CD4-positive, CD25-positive, alpha-beta regulatory T cell (primary cell): ENCODE measurements at regions not wholly inside any gene's neighbourhood (a gene's known extent, or its start where the extent isn't known, plus 50 kb on each side); places are given as distances from the start of the nearest gene placed in this dataset.
"Not testable (repeated sequence)": the region's sequence is repeated elsewhere in the genome, so short reads cannot be mapped to it uniquely, and the experiment has no call there.

Experiments used
- ATAC-seq, 2 donors: fragments of 150-1000 bp; cut with Tn5 transposase; one replicate each; pipeline ENCODE4 v1.10.0; 2021; ENCODE audit warnings: low read depth in 2 of 2, moderate number of reproducible peaks in 2 of 2, moderate library complexity in 1 of 2
- DNase-seq, 3 donors: peaks; one replicate each; pipeline versions ENCODE4 v3.0.0 to v3.0.0-alpha.2; 2012 to 2022; ENCODE audit warnings: mixed read lengths in 1 of 3
- H3K27ac ChIP-seq: one replicate; pipeline ENCODE4 v1.7.0; 2013; ENCODE audit warnings: mild to moderate bottlenecking, low read length; ENCODE audit not compliant: insufficient read depth, poor library complexity, severe bottlenecking
- H3K27me3 ChIP-seq: one replicate; pipeline ENCODE4 v1.7.0; 2013; ENCODE audit warnings: low read length; ENCODE audit not compliant: control insufficient read depth, insufficient read depth
- H3K36me3 ChIP-seq: one replicate; pipeline ENCODE4 v1.7.0; 2013; ENCODE audit warnings: mild to moderate bottlenecking, low read length, moderate library complexity; ENCODE audit not compliant: control insufficient read depth, insufficient read depth
- H3K4me1 ChIP-seq: 2 replicates; pipeline ENCODE4 v1.7.0; 2013; ENCODE audit warnings: mild to moderate bottlenecking, low read length; ENCODE audit not compliant: insufficient read depth, control insufficient read depth, poor library complexity, severe bottlenecking
- H3K4me3 ChIP-seq: one replicate; pipeline ENCODE4 v1.7.0; 2013; ENCODE audit warnings: low read depth, mild to moderate bottlenecking, low read length, moderate library complexity
- H3K9me3 ChIP-seq, 2 experiments: 1 replicate in 1 of 2; 2 replicates in 1 of 2; pipeline ENCODE4 v1.7.0; 2013; ENCODE audit warnings: low read length in 2 of 2, mild to moderate bottlenecking in 1 of 2, moderate library complexity in 1 of 2; ENCODE audit not compliant: control insufficient read depth in 2 of 2
- H3K27ac Mint-ChIP-seq, 3 donors: one replicate each; pipeline ENCODE4 v1.8.0; 2020 to 2022; ENCODE audit warnings: mild to moderate bottlenecking in 3 of 3, mixed read lengths in 3 of 3, moderate library complexity in 2 of 3
- H3K27me3 Mint-ChIP-seq: one replicate; pipeline ENCODE4 v1.8.0; 2022; ENCODE audit warnings: mild to moderate bottlenecking, mixed read lengths
- H3K36me3 Mint-ChIP-seq: one replicate; pipeline ENCODE4 v1.8.0; 2020; ENCODE audit warnings: mixed read lengths
- H3K4me1 Mint-ChIP-seq, 4 donors: one replicate each; pipeline ENCODE4 v1.8.0; 2020 to 2022; ENCODE audit warnings: mixed read lengths in 4 of 4, mild to moderate bottlenecking in 1 of 4
- H3K4me3 Mint-ChIP-seq, 4 donors: one replicate each; pipeline ENCODE4 v1.8.0; 2020 to 2022; ENCODE audit warnings: mild to moderate bottlenecking in 4 of 4, mixed read lengths in 4 of 4, moderate library complexity in 3 of 4
- H3K9me3 Mint-ChIP-seq, 7 donors: one replicate each; pipeline ENCODE4 v1.8.0; 2020 to 2022; ENCODE audit warnings: mixed read lengths in 7 of 7, mild to moderate bottlenecking in 3 of 7, moderate library complexity in 2 of 7

DNA sequence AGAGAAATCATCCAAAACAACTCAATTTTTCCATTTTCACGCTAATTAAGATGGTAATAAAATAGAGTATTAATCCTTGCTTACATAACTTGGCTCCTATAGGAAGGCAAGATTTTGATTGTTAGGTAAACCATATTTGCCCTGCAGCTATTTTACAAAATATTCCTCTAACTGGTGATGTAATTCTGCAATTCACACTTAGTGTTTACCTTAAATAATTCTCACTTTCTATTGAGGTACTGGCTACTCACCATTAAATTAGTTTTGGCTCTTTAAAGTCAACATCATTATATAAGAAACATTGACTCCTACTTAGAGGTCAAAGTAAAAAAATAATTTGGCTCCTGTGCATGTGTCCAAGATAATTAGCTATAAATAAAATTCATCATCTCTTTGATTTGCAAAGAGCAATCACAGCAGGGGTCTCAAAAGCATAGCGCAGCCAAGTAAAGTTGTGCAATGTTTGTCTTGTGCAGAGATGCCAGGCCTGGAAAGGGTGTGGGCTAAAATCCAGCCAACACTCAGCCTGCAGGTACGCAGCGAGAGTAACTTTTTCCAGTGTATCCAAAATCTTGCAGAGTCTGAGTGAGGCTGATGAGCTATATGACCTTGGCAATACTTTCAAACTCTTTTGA is 501.2 kb downstream of the MMUT start:
- no peaks in the 10 kb centered on the region for H3K27me3 Mint-ChIP-seq
- no peak for DNase-seq
- no peaks in the 10 kb centered on the region for H3K36me3 Mint-ChIP-seq
- H3K4me3 ChIP-seq: no peak overlapping the region
- no peaks in the 10 kb centered on the region for H3K36me3 ChIP-seq
- no peaks in the 10 kb centered on the region for H3K4me1 Mint-ChIP-seq
- H3K9me3 ChIP-seq: no peaks in the 10 kb centered on the region
- no peak overlapping the region for H3K4me3 Mint-ChIP-seq
- no peak overlapping the region for H3K27ac ChIP-seq
- H3K27me3 ChIP-seq: no peaks in the 10 kb centered on the region
- no peaks in the 10 kb centered on the region for H3K4me1 ChIP-seq
- H3K27ac Mint-ChIP-seq: no peak overlapping the region
- no peak for ATAC-seq
- H3K9me3 Mint-ChIP-seq: peaks cover 0 to 11% (median 5%) of the 10 kb centered on the region in 7 donors

DNA sequence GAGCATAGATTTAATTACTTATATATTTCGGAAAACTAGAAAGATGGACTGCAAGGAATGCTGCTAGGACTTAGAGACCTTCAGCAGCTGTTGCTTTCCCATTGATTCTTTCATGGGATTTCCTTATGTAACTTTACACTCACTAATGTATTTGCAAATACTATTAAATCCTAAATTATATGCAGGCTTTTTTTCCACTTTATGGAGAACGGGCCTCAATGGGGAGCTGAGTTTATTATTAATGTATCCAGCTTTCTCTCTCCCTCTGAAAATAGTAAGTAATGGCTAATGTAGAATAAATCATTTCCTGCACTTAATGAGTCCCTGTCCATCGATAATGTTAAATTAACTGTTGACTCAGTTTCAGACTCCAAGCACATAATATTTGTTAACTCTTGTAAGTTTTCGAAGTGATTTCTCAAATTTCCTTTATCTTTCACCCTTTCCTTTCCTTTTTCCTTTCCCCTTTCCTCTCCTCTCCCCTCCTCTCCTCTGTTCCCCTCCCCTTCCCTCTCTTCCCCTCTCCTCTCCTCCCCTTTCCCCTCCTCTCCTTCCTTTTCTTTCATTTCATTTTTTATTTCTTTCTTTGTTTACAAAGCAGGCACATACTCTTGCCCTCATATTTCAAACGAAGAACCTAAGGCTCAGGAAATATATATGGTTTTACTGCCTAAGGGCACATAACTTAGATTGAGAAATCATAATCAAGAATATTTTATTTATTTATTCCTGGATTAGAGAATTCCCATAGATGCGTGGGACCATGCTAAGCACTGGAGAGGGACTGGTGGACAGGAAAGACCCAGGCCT is 503.6 kb downstream of the MMUT start:
- no peak overlapping the region for H3K4me3 Mint-ChIP-seq
- no peaks in the 10 kb centered on the region for H3K27me3 ChIP-seq
- peaks cover 0 to 13% (median 6%) of the 10 kb centered on the region in 7 donors for H3K9me3 Mint-ChIP-seq
- DNase-seq: no peak
- no peaks in the 10 kb centered on the region for H3K4me1 ChIP-seq
- H3K36me3 Mint-ChIP-seq: no peaks in the 10 kb centered on the region
- no peak overlapping the region for H3K27ac Mint-ChIP-seq
- H3K36me3 ChIP-seq: no peaks in the 10 kb centered on the region
- no peak overlapping the region for H3K27ac ChIP-seq
- no peaks in the 10 kb centered on the region for H3K27me3 Mint-ChIP-seq
- H3K9me3 ChIP-seq: no peaks in the 10 kb centered on the region
- ATAC-seq: no peak
- H3K4me1 Mint-ChIP-seq: no peaks in the 10 kb centered on the region
- H3K4me3 ChIP-seq: no peak overlapping the region

DNA sequence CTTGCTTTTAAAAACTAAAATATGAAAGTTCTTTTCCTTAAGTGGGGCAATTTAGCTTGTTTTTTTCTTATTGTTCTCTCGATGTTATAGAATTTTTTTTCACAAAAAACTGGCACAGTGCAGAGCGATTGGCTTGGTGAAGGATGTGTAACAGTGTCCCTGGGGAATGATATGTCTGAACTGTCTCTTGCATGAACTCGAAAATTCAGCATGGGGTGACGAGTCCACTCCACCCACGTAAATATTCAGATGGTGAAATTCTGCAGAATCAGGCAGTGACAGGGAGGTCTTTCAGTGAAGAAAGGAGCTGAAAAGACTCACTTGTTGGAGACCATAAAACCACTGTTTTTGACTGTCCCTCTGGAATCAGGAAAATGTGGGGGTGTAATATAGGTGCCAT is 505.3 kb downstream of the MMUT start:
- Histone ChIP-seq H3K36me3 (no peaks in the 10 kb centered on the region), H3K27me3 (no peaks in the 10 kb centered on the region), H3K27ac (no peak overlapping the region), H3K9me3 (no peaks in the 10 kb centered on the region), H3K4me3 (no peak overlapping the region), H3K4me1 (no peaks in the 10 kb centered on the region)
- Mint-ChIP-seq H3K27me3 (no peaks in the 10 kb centered on the region), H3K4me3 (no peak overlapping the region), H3K4me1 (no peaks in the 10 kb centered on the region), H3K36me3 (no peaks in the 10 kb centered on the region), H3K27ac (no peak overlapping the region), H3K9me3 (peaks cover 0 to 13% (median 6%) of the 10 kb centered on the region in 7 donors)
- DNase-seq (no peak), ATAC-seq (no peak)

- H3K4me3 ChIP-seq: no peak overlapping the region
- no peak overlapping the region for H3K4me3 Mint-ChIP-seq
- no peaks in the 10 kb centered on the region for H3K4me1 ChIP-seq
- H3K27ac Mint-ChIP-seq: no peak overlapping the region
- H3K27me3 Mint-ChIP-seq: no peaks in the 10 kb centered on the region
- DNase-seq (no peak), ATAC-seq (no peak)
- H3K9me3 ChIP-seq: no peaks in the 10 kb centered on the region
- H3K27me3 ChIP-seq: no peaks in the 10 kb centered on the region
- no peaks in the 10 kb centered on the region for H3K36me3 Mint-ChIP-seq
- H3K9me3 Mint-ChIP-seq: peaks cover 0 to 14% (median 4%) of the 10 kb centered on the region in 7 donors
- H3K27ac ChIP-seq: no peak overlapping the region
- no peaks in the 10 kb centered on the region for H3K4me1 Mint-ChIP-seq
- H3K36me3 ChIP-seq: no peaks in the 10 kb centered on the region
Observed at GRCh38 chr6:48951917-48952316, 511.1 kb downstream of the MMUT start.

DNA sequence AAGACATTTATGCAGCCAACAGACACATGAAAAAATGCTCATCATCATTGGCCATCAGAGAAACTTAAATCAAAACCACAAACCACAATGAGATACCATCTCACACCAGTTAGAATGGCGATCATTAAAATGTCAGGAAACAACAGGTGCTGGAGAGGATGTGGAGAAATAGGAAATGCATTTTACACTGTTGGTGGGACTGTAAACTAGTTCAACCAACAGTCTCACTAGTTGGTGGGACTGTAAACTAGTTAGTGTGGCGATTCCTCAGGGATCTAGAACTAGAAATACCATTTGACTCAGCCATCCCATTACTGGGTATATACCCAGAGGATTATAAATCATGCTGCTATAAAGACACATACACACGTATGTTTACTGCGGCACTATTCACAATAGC is 518.8 kb downstream of the MMUT start:
- not testable (repeated sequence) for H3K4me3 ChIP-seq, H3K4me1 Mint-ChIP-seq, ATAC-seq, H3K36me3 ChIP-seq, H3K4me3 Mint-ChIP-seq, H3K36me3 Mint-ChIP-seq, H3K9me3 ChIP-seq, H3K4me1 ChIP-seq, H3K27me3 ChIP-seq, H3K27ac ChIP-seq, H3K27me3 Mint-ChIP-seq, H3K27ac Mint-ChIP-seq, H3K9me3 Mint-ChIP-seq
- peak in 1 of 3 donors; percentile 29 for DNase-seq

- no peaks in the 10 kb centered on the region for H3K9me3 ChIP-seq
- H3K36me3 Mint-ChIP-seq: no peaks in the 10 kb centered on the region
- H3K27ac Mint-ChIP-seq: no peak overlapping the region
- no peak overlapping the region for H3K27ac ChIP-seq
- no peaks in the 10 kb centered on the region for H3K4me1 ChIP-seq
- H3K4me1 Mint-ChIP-seq: no peaks in the 10 kb centered on the region
- H3K4me3 ChIP-seq: no peak overlapping the region
- DNase-seq: no peak
- no peak overlapping the region for H3K4me3 Mint-ChIP-seq
- no peak for ATAC-seq
- no peaks in the 10 kb centered on the region for H3K36me3 ChIP-seq
- peaks cover 0 to 14% (median 6%) of the 10 kb centered on the region in 7 donors for H3K9me3 Mint-ChIP-seq
- H3K27me3 Mint-ChIP-seq: no peaks in the 10 kb centered on the region
- H3K27me3 ChIP-seq: no peaks in the 10 kb centered on the region
Observed at GRCh38 chr6:48933136-48933535, 529.9 kb downstream of the MMUT start.

GRCh38 chr6:48928937-48929336 is 534.1 kb downstream of the MMUT start:
- H3K4me1 ChIP-seq: no peaks in the 10 kb centered on the region
- H3K27ac ChIP-seq: no peak overlapping the region
- H3K4me3 ChIP-seq: no peak overlapping the region
- no peak overlapping the region for H3K27ac Mint-ChIP-seq
- no peaks in the 10 kb centered on the region for H3K27me3 ChIP-seq
- ATAC-seq: no peak
- no peak for DNase-seq
- H3K9me3 ChIP-seq: no peaks in the 10 kb centered on the region
- no peaks in the 10 kb centered on the region for H3K36me3 Mint-ChIP-seq
- peaks cover 2 to 10% (median 4%) of the 10 kb centered on the region in 7 donors for H3K9me3 Mint-ChIP-seq
- H3K27me3 Mint-ChIP-seq: no peaks in the 10 kb centered on the region
- no peaks in the 10 kb centered on the region for H3K4me1 Mint-ChIP-seq
- H3K36me3 ChIP-seq: no peaks in the 10 kb centered on the region
- H3K4me3 Mint-ChIP-seq: no peak overlapping the region

DNA sequence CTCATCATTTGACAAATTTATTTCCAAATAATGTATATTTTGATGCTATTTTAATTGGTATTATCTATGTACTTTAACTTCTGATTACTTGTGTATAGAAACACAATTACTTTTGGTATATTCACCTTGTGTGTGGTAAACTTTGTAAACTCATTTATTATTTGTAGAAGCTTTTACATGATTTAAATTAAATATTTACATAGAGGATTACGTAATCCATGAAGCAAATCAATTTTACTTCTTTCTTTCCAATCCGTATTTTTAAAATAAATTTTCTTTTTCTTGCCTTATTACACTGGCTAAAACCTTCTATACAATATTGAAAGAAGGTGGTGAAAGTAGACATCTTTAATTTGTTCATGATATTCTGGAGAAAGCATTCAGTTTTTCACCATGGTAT is 540.2 kb downstream of the MMUT start:
- Histone ChIP-seq H3K9me3 (no peaks in the 10 kb centered on the region), H3K4me3 (no peak overlapping the region), H3K36me3 (no peaks in the 10 kb centered on the region), H3K4me1 (no peaks in the 10 kb centered on the region), H3K27me3 (no peaks in the 10 kb centered on the region), H3K27ac (no peak overlapping the region)
- DNase-seq: no peak
- Mint-ChIP-seq H3K27ac (no peak overlapping the region), H3K4me3 (no peak overlapping the region), H3K27me3 (no peaks in the 10 kb centered on the region), H3K4me1 (no peaks in the 10 kb centered on the region), H3K9me3 (peaks cover 0 to 13% (median 3%) of the 10 kb centered on the region in 7 donors), H3K36me3 (no peaks in the 10 kb centered on the region)
- no peak for ATAC-seq
